K562 (cell line): ENCODE measurements at regions not wholly inside any gene's neighbourhood (a gene's known extent, or its start where the extent isn't known, plus 50 kb on each side); places are given as distances from the start of the nearest gene placed in this dataset.

ENCODE experiments used
- ATAC-seq: fragments of 200-7000 bp; cut with Tn5 transposase; 3 replicates; pipeline ENCODE4 v1.9.1; 2020; ENCODE audit warnings: moderate library complexity
- BruUV-seq: library from RNA; stranded (reverse); fragments of 400-500 nt; replicated peaks from 2 replicates; lab custom pipeline; 2021; lab: Mats Ljungman, UMichigan
- CTCF ChIA-PET: fragments of 300-600 bp; formaldehyde crosslinking; extraction: SDS; loops from one replicate; lab custom pipeline; 2021; ENCODE audit warnings: low intra/inter-chr PET ratio; lab: Yijun Ruan, JAX
- POLR2A ChIA-PET: fragments of 300-600, 350-650 bp; sonication (Branson Sonifier 250); formaldehyde crosslinking; extraction: SDS; loops from one replicate; lab custom pipeline; 2021; ENCODE audit warnings: antibody characterized with exemption, inconsistent platforms; lab: Yijun Ruan, JAX
- DNase-seq, 4 experiments: peaks; one replicate each; pipeline versions ENCODE4 v3.0.0 to v3.0.0-alpha.2; 2011 to 2018; ENCODE audit warnings: low spot score in 3 of 4, mixed read lengths in 3 of 4; ENCODE audit errors: extremely low read depth in 1 of 4
- FAIRE-seq: peaks from 2 replicates; lab custom pipeline; 2011; peaks lifted over from hg19 to GRCh38; lab: Jason Lieb, UNC
- H2AFZ ChIP-seq: 2 replicates; pipeline ENCODE4 v1.6.0; 2011; ENCODE audit warnings: low read depth, low read length, control low read depth, inconsistent platforms
- H3K27ac ChIP-seq: fragments of 200-600 bp; 3 replicates; pipeline ENCODE4 v1.8.0; 2011; ENCODE audit warnings: low read depth, mild to moderate bottlenecking, control low read depth, inconsistent platforms, low read length, moderate library complexity, mixed read lengths; ENCODE audit errors: extremely low read depth
- H3K27me3 ChIP-seq, 2 experiments: fragments of 300-600 bp in 1 of 2; 2 replicates in 1 of 2; 3 replicates in 1 of 2; pipeline versions ENCODE4 v1.6.0 to v1.8.0; 2011; ENCODE audit warnings: inconsistent platforms in 2 of 2, low read length in 2 of 2, mild to moderate bottlenecking in 1 of 2, mixed read lengths in 1 of 2, moderate library complexity in 1 of 2; ENCODE audit not compliant: control insufficient read depth in 2 of 2, insufficient read depth in 2 of 2
- H3K36me3 ChIP-seq: fragments of 300-600 bp; 3 replicates; pipeline ENCODE4 v1.8.0; 2011; ENCODE audit warnings: mild to moderate bottlenecking, low read length, inconsistent platforms; ENCODE audit not compliant: control insufficient read depth, insufficient read depth
- H3K4me1 ChIP-seq, 2 experiments: fragments of 200-600 bp in 1 of 2; replicated peaks in 1 of 2; 2 replicates in 1 of 2; 3 replicates in 1 of 2; pipeline versions ENCODE4 v1.5.1 to v1.8.0; 2011; ENCODE audit warnings: inconsistent platforms in 2 of 2, low read length in 2 of 2, mild to moderate bottlenecking in 1 of 2, mixed read lengths in 1 of 2, moderate library complexity in 1 of 2; ENCODE audit not compliant: control insufficient read depth in 2 of 2, insufficient read depth in 2 of 2
- H3K4me2 ChIP-seq: 2 replicates; pipeline ENCODE4 v1.6.1; 2011; ENCODE audit warnings: low read length, control low read depth, inconsistent platforms, mixed read lengths; ENCODE audit not compliant: insufficient read depth
- H3K4me3 ChIP-seq: fragments of 200-600 bp; sonication (generic), shearing (Covaris generic); 2 replicates; pipeline ENCODE4 v1.5.1; 2016; ENCODE audit warnings: control low read depth, inconsistent platforms
- H3K79me2 ChIP-seq: fragments of 200-600 bp; 3 replicates; pipeline ENCODE4 v1.8.0; 2011; ENCODE audit warnings: low read length, inconsistent platforms; ENCODE audit not compliant: control insufficient read depth, insufficient read depth
- H3K9ac ChIP-seq, 2 experiments: 2 replicates each; pipeline versions ENCODE4 v1.6.0 to v1.6.1; 2011; ENCODE audit warnings: low read depth in 2 of 2, low read length in 2 of 2, control low read depth in 1 of 2, inconsistent platforms in 1 of 2, mild to moderate bottlenecking in 1 of 2, mixed read lengths in 1 of 2; ENCODE audit not compliant: insufficient read depth in 1 of 2
- H3K9me1 ChIP-seq: one replicate; pipeline ENCODE4 v1.6.0; 2011; ENCODE audit warnings: inconsistent platforms, mild to moderate bottlenecking, low read length, moderate library complexity; ENCODE audit not compliant: control insufficient read depth, insufficient read depth
- H3K9me3 ChIP-seq: replicated peaks from 2 replicates; pipeline ENCODE4 v1.5.1; 2011; ENCODE audit warnings: low read depth, low read length, inconsistent platforms; ENCODE audit not compliant: control insufficient read depth, insufficient read depth
- H4K20me1 ChIP-seq: replicated peaks from 2 replicates; pipeline ENCODE4 v1.6.1; 2011; ENCODE audit warnings: low read length, inconsistent platforms, mixed read lengths; ENCODE audit not compliant: control insufficient read depth, insufficient read depth
- E2F1 ChIP-seq: sonication (generic); formaldehyde crosslinking; IDR thresholded peaks from 2 replicates; pipeline ENCODE4 v1.8.1; 2023; ENCODE audit warnings: mild to moderate bottlenecking, missing genetic modification reagents, moderate library complexity
- GATA2 ChIP-seq: sonication (generic); formaldehyde crosslinking; IDR thresholded peaks from 2 replicates; pipeline ENCODE4 v1.4.0; 2020; ENCODE audit warnings: mild to moderate bottlenecking, missing genetic modification reagents
- ZNF224 ChIP-seq: sonication (generic); formaldehyde crosslinking; IDR thresholded peaks from 2 replicates; pipeline ENCODE4 v1.8.0; 2022; ENCODE audit warnings: mild to moderate bottlenecking, missing genetic modification reagents
- ZNF311 ChIP-seq: fragments of 250-450 bp; sonication (Bioruptor Pico); IDR thresholded peaks from 2 replicates; pipeline ENCODE4 v1.4.0; 2020; ENCODE audit warnings: mild to moderate bottlenecking, moderate library complexity
- ZNF444 ChIP-seq: fragments of 250-450 bp; sonication (Bioruptor Pico); IDR thresholded peaks from 2 replicates; pipeline ENCODE4 v1.4.0; 2020; ENCODE audit warnings: mild to moderate bottlenecking, moderate library complexity
- WGBS: fragments of 100-300 bp; shearing (Covaris generic); methylation state at CpG from one replicate; pipeline ENCODE4 v1.1.6; 2016; ENCODE audit warnings: low coverage, mixed read lengths; ENCODE audit not compliant: insufficient coverage; ENCODE audit errors: missing lambda C conversion rate; 5-methylcytosine and 5-hydroxymethylcytosine counted together
- in situ Hi-C: fragments of 300-500 bp; cut with MboI; formaldehyde crosslinking; loops from 4 replicates; pipeline ENCODE4 v1.15.0; 2018; ENCODE audit warnings: inconsistent platforms, mixed read lengths
- intact Hi-C: fragments of 100-400 bp; cut with micrococcal nuclease; formaldehyde crosslinking; loops from 2 replicates; pipeline ENCODE4 v1.14.2; 2022

DNA sequence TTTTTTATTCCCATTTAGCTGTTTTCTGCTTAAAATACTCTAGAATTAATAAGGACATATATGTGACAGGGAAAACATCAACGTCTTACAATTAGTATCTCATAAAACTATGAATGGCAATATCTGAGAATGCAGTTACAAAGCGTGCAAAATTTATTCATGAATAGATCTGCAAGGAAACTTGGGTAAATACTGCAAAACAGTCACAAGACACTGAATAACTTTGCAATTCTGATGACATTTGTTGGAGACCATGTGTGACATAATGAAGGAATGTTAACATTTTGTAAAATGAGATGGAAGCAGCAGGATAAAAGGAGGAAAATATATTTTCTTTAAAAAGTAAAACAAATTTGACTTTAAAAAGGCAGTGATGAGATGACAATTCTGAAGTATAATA lies 480.9 kb upstream of the SEMA6A start (continued):
- no peak for TF ChIP-seq E2F1
- no peak for TF ChIP-seq ZNF311

DNA sequence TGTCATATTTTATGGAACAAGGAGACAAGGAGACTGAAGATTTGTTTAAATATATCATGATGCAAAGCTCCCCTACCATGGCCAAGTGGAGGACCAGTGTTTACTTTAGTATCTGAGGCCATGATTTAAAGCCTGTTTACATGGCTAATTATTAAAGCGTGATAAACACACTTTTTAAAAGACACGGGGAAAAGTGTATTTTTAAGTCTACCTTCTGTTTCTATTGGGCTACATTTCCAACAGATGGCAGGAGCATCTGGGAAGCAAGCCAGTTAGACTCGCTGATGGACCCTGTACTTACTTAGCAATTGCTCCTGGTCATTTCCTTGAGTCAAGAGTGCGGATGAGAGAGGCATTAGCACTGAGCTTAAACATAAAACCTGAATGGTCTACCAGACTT lies 480.3 kb upstream of the SEMA6A start:
- WGBS, result 0% methylated on average over 4 of the region's 4 CpGs
- TF ChIP-seq GATA2 (CRISPR knock-in tag), result no peak
- TF ChIP-seq ZNF444, result no peak
- TF ChIP-seq ZNF224 (CRISPR knock-in tag), result no peak
- TF ChIP-seq, all 486 proteins: peak for 0
- intact Hi-C loops, result no loop called here
- Histone ChIP-seq H3K4me1 (no peaks in the 10 kb centered on the region), H3K9me3 (no peaks in the 10 kb centered on the region), H2AFZ (no peak overlapping the region), H3K4me3 (no peak overlapping the region), H3K27ac (no peak overlapping the region), H3K4me2 (no peak overlapping the region), H4K20me1 (no peaks in the 10 kb centered on the region), H3K36me3 (no peaks in the 10 kb centered on the region), H3K27me3 (no peaks in the 10 kb centered on the region), H3K79me2 (no peaks in the 10 kb centered on the region), H3K9me1 (no peaks in the 10 kb centered on the region), H3K9ac (no peak overlapping the region)
- no peak for FAIRE-seq
- CTCF ChIA-PET, result no interaction called here
- POLR2A ChIA-PET, result interaction anchor here (0.7 kb wide), 1 partner anchor 39 kb away, joined by 3 read pairs; no protein-coding TSS in a partner anchor
- no peak for ATAC-seq
- no peak for DNase-seq
- BruUV-seq, result no TSS peak
- in situ Hi-C loops, result no loop called here
